Left renal pelvis (tissue), 4 donors: ENCODE measurements at regions not wholly inside any gene's neighbourhood (a gene's known extent, or its start where the extent isn't known, plus 50 kb on each side); places are given as distances from the start of the nearest gene placed in this dataset.

Experiments used
- DNase-seq, 4 donors: peaks; one replicate each; pipeline ENCODE4 v3.0.0-alpha.2; 2013; ENCODE audit warnings: low read depth in 4 of 4, low spot score in 3 of 4

DNA sequence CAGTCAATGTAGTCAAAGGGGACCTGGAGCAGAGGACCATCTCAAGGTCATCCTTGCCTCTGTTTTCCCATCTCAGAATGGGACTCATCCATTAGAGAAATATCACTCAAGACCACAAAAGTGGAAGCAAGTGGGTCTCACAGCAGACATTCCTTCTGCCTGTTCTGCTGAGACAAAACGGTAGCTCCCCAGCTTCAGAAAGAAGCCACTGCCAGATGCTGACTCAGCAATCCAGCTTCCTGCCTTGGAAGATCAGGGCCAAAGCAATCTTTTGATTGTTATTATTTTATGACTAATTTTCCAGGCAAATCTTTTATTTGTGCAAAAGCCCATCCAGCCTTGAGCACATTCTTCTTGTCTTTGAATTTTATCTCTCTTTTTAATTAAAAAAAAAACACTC lies 86.8 kb downstream of the CCT6B start:
- no peak for DNase-seq

DNA sequence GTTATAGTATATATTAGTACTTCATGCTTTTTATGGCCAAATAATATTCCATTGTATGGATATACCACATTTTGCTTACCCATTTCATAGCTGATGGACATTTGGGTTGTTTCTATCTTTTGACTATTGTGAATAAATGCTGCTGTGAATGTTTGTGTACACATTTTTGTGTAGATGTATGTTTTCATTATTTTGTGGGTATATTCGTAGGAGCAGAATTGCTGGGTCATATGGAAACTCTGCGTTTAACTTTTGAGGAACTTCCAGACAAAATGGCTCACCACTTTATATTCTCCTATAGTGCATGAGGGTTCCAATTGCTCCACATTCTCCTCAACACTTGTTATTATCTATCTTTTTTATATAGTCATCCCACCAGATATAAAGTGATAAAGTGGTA lies 88.6 kb downstream of the CCT6B start:
- DNase-seq: no peak

DNA sequence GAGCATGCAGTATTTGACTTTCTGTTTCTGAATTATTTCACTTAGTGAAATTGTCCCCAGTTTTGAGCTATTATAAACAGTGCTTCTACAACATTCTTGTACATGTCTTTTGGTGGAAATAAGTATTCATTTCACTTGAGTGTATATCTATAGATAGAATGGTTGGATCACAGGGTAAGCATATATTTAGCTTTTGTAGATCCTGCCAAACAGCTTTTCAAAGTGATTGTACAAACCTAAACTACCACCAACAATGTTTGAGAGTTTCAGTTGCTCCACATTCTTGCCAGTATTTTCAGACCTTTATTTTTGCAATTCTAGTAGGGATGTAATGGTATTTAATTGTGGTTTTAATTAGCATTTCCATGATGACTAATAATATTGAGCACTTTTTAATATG lies 91.6 kb downstream of the CCT6B start:
- DNase-seq: no peak

DNA sequence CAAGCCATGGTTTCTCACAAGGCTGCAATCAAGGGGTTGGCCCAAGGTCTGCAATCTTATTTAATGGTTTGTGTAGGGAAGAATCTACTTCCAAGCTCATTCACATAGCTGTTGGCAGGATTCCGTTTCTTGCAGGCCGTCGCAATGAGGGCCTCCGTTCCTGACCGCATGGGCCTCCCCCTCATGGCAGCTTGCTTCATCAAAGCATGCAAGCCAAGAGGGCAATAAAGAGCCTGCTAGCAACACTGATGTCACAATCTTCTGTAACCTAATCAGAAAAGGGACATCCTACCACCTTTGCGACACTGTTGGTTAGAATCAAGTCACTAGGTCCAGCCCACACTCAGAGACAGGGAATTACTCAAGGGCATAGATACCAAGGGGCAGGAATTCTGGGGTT lies 95.5 kb downstream of the CCT6B start:
- no peak for DNase-seq

DNA sequence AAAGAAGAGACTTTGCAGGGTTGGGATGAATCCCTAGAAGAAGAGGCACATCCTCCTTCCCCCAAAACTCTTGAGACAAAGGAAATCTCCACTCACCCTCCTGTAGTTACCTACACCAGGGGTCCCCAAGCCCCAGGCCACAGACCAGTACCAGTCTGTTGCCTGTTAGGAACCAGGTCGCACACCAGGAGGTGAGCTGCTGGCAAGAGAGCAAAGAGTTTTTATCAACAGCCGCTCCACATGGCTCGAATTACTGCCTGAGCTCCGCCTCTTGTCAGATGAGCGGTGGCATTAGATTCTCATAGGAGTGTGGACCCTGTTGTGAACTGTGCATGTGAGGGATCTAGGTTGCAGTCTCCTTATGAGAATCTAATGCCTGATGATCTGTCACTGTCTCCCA lies 98.9 kb downstream of the CCT6B start:
- no peak for DNase-seq

DNA sequence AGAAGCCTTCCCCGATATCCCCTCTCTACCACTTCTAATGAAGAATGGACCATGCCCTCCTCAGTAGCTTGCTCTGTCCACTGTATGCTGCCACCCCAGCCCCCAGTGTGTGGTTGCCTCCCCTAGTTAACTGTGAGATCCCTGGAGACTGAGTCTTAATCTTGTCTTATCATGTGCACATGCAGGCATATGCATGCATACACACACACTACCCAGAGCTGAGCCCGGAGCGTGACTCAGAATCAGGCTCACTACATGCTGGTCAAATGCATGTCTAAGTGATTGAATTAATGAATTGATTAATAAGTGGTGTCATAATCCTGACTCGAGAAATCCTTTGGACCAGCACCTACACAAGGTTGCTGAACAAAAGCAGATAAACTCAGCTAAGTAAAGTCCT lies 99.4 kb downstream of the CCT6B start:
- no peak for DNase-seq

DNA sequence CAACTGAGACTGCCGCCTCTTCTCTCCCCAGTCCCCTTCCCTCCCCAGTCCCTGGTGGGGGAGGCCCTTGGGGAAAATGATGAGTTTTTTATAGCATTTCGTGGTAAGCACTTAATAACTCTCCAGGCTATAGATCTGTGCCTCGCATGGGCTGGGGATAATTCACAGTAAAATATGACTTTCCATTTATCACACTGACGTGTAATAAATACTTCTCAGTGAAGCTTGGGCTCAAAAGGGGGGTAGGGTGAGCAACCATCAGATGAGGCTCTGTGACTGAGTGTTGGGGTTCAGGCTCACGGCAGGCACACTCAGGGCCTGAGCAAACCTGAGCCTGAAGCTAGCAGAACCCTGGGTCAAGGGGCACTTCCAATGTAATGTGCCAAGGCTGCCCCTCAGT lies 101.6 kb downstream of the CCT6B start:
- no peak for DNase-seq

DNA sequence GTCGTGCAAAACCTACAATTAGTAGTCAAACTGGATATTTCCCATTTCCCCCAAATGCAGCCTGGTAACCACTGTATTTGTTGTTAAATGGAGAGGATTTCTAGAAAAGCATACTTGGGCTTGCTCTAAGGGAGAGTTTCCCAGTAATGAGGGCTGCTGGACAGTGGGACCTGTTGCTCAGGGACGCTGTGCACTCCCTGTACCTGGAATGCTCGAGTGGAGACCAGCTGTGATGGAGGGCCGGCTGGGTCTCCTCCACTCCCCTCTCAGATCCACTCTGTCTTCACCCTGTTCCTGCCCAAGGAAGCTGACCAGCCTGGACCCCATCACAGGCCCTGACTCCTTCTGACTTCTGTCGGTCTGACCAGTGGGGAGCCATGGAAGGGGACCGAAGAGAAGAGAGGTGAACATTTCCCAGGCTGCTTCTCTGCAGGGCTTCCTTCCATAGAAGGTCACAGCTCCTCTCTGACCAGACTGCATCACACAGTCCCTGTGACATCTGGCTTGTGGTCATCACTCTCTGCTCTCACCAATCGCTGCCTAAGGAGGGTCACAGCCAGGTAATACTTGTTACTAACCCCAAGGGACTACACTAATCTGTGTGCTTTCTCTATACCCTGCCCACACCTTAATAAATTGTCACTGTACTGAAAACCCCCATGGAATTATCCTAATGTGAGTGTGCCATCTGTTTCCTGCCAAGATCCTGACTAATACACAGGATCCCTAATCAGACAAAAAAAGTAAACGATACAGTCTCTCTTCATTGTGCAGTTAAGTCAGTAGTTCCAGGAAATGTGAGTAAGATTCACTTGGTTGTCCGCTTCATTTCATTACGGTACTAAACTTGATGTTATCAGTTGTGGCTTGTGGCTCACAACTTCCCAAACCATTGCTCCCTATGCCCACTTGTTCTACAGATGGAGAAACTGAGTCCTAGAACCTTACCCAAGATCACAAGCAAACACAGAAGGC lies 102.4 kb downstream of the CCT6B start:
- DNase-seq: no peak

DNA sequence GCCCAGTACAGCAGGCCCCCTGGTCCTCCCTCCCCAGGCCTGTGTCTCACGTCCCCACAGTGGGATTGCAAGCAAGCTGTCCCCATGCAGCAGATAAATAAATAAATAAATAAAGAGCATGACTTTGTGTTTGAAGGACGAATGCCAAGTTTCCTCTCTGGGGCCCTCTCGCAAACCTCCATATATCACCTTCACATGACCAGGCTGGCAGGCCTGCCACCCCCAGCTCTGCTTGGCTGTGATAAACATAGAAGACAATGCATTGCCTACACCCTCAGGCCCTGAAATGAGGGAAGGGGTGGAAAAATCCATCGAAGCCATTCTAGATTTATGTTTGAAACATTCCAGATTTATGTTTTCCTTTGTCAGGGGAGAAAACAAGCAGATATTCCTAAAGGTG lies 107.3 kb downstream of the CCT6B start:
- no peak for DNase-seq

DNA sequence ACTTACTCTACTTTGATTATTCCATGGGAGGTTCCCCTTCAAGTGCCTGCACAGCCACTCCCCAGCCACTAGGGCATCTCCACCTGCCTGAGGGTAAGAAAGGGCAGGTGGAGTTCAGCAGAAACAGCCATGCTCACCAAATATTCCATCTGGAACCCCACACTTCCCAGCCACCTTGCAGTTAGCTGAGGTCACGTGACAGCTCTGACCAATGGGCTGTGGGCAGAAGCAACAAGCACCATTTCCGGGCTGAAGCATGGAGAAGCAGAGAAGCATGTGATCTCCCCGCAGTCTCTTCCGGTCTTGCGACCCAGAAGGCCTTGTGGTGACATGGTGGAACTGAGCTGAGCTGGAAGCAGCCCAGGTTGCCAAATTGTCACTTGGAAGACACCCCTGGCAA lies 108.6 kb downstream of the CCT6B start:
- DNase-seq: no peak

DNA sequence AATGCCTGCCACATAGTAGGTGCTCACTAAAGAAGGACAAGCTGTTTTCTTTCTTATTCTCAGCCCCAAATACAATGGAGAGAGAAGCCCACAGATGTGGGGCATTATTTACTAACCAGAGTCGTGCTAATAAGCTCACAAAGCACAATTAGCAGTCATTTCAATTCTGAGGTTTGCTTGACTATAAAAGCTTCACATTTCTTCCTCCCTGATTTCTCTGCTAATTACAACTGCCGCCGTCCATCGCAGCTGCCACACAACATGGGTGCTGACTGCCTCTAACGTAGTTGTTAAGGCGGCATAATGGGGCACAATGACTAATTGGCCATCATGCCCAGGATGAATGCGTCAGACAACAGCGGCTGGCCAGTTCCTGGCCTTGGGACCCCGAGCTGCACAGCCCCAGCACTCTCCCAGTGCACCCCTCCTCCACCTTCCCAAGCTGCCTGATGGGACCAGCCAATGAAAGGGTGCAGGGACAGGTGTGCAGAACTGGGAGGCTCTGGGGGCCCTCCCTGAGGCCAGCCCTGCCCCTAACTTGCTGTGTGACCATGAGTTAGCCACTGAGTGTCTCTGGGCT lies 109.2 kb downstream of the CCT6B start:
- DNase-seq: no peak

DNA sequence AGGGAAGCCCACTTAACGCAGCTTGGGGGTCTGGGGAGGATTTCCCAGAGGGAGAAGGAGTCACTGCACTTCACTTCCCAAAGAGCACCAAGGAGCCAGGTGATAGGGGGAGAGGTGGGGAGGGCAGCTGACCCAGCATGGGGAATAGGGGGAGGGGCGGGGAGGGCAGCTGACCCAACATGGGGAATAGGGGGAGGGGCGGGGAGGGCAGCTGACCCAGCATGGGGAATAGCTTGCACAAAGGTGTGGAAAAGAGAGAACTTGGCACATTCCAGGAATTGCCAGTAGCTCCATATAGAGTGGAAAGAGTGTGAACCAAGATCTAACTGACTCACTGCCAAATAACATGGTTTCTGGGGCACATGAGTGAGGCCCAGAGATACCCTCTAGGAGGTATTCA lies 110.3 kb downstream of the CCT6B start:
- DNase-seq: no peak

DNA sequence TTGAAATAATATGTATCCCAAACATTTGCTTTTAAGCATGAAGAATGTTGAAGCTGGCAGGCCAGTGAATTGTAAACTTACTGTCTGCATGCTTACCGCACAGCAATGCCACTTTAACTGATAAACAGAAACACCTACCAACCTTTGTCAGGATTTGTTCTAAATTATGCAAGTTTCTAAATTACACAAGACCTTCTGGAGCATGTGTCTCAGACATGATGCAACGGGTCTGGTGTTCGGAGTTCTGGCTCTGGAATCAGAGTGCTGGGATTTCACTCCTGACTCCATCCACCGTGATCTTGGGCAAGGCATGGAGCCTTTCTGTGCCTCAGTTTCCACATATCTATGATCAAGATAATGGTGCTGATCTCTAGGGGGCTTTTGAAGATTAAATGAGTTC lies 111.2 kb downstream of the CCT6B start:
- no peak for DNase-seq

DNA sequence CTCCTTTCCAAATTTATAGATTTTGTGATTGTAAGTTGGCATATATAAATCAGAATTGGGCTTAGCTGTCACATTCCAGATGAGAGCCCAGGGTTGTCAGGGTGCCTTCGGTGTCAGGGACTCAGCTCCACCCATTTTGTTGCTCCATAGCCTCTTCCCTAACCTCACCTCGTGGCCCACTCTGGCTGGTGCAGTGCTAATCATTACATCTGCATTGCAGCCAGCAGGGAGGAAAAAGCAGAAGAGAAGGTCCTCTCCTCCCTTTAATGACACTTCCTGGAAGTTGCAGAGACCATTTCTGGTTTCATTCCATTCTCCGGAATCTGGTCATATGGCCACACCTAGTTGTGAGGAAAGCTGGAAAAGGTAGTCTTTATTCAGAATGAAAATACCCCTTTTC lies 113.3 kb downstream of the CCT6B start:
- no peak for DNase-seq

DNA sequence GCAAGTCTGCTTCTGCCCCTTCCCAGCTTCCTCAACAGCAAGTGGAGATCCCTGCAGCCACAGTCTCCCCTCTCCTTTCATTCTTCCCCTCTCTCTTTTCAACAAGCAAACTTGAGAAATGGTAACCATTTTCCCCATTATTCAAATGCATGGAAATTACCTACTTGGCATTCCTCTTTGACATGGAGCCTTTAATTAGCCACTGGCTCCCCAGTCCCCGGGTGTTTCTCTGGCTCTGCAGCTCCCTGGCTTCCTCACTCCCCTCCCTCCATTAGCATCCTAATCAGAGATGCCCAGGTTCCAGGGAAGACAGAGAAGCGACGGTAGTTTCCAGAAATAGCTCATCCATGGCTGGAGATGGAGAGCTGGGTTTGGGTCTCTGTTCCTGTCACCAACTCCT lies 116.0 kb downstream of the CCT6B start:
- DNase-seq: no peak

DNA sequence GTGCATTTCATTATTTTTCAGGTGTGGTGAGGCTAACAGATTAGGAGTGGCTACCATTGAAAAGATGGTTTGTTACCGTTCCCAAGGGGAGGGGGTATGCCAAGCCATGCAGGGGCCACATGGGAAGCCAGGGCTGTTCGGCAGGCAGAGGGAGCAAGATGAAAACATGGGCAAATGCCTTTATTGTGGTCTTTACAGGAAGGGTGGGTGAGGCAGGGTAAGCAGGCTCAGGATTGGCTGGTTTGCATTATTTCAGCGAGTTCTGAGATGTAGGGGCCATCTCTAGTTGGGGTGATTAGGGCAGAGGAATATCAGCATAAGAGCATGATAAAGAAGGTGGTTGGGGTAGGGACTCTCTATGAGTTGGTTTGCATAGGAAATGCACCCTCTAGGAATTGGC lies 117.6 kb downstream of the CCT6B start:
- no peak for DNase-seq

DNA sequence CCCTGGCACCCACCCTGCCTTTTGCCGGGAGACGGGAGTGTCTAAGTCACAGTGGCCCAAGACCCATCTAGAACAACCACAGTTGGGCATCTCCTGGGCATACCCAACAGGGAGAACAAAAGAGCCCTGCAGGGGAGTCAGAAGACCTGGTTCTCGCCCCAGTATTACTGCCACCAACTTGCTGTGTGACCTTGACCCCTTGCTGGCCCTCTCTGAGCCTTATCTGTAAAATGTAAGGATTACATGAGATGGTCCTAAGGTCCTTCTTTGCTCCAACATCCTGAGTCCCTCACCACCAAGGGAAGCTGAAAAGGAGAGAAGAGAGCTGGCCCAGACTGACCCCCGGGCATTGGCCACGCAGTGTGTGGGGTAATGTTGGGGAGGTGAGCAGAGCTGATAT lies 119.0 kb downstream of the CCT6B start:
- DNase-seq: no peak

DNA sequence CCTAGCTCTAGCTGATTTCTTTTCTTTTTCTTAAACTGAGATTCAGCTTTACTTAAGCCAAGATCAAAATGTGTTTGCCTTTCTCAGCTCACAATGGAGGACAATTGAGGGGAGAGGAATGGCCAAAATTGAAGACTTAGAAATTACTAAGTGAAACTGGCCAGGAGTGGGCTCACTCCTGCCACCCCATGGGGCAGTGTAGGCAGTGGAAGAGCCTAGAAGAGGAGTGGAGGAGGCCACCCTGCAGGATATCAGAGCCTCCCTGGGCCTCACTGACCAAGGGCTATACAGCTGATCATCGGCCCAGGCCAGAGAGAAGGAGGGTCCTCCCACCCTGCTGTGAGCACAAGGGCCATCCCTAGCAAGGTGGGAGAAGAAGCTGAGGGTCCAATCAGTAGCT lies 119.8 kb downstream of the CCT6B start:
- no peak for DNase-seq

DNA sequence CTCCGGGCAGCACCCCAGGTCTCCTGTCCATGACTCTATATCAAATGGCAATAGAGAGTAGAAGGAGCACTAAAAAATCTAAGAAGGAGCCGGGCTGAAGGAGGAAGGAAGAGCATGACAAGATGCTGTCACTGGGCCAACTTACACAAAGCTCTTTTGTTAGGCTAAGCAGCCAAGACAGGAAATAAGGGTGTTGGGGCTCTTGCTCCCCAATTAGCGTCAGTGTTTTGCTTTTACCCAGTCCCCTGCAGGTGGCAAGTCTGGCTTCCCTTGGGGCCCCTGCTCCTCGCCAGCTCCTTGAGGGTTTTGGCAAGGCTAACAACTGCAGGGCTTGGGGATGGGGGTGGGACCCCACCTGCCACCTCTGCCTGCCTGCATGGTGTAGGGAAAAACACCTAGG lies 120.5 kb downstream of the CCT6B start:
- DNase-seq: no peak

DNA sequence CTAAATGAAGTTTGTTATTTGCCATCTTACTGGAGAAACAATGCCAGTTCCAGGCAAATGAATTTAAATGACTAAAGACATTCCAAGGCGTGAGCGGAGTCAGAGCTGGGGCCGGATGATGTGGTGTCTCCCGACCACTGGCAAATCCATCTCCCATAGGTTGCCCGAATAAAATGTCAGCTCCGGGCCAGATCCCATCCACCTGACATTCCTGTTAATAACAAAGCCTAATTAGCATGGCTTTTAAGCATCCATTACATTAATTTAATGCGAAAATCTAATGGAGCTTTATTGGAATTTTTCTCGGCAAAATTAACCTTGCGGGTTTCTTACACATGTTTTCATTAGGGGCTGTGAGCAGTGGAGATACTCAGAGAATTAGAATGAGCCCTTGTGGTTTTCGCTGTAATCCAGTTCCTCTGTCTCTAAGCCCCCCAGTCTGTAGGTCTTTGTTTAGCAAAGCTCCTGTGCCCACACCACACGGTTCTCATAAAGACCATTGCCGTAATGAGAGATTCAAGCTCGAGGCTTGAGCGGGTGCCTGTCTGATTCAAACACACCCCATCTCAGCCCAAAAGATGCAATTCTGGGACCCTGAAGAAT lies 123.3 kb downstream of the CCT6B start:
- no peak for DNase-seq

DNA sequence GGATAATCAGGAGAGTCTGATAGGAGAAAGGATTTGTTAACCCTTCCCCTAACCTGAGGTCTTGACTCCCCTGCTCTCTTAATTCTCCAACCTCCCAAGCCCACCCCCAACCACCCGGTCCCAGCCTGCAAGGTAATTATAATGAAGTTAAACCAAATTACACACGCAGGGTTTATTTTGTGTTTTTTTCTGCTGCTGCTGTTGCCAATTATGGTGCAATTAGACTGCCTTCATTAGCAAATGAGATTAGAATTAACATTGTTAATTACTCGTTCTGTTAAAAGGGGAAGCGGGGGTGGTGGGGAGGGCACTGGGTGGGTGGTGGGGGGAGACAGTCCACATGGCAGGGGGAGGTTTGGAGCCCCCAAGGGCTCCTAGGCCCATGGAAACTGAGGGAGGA lies 128.9 kb downstream of the CCT6B start:
- DNase-seq: no peak

DNA sequence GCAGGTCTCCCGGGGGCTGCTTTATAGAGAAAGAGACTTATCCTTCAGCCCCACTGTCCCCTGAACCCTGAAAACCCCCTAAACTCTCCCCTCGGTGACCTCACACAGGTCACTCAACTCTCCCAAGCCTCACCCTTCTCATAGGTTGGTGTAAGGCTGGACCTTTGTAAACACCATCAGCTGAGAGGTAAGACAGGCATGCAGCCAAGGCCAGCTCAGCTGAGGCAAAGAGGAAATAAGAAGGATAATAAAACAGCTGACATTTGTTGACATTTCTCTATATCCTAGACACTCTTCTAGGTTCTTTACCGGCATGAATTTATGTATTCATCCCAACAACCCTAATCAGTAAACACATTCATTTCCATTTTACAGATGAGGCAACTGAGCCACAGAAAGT lies 134.3 kb downstream of the CCT6B start:
- DNase-seq: no peak
